SJCRH30 (cell line): ENCODE measurements at regions not wholly inside any gene's neighbourhood (a gene's known extent, or its start where the extent isn't known, plus 50 kb on each side); places are given as distances from the start of the nearest gene placed in this dataset.
"Not testable (repeated sequence)": the region's sequence is repeated elsewhere in the genome, so short reads cannot be mapped to it uniquely, and the experiment has no call there.

Experiments
- DNase-seq, 2 experiments: peaks; one replicate each; pipeline ENCODE4 v3.0.0-alpha.2; 2015 to 2020
- H3K27ac ChIP-seq: fragments of 250-450 bp; sonication (Bioruptor Pico); 2 replicates; pipeline ENCODE4 v1.5.1; 2020; ENCODE audit warnings: mild to moderate bottlenecking, moderate library complexity
- H3K27me3 ChIP-seq: fragments of 250-450 bp; sonication (Bioruptor Pico); 2 replicates; pipeline ENCODE4 v1.5.1; 2020; ENCODE audit warnings: mild to moderate bottlenecking, moderate library complexity
- H3K36me3 ChIP-seq: fragments of 250-450 bp; sonication (Bioruptor Pico); 2 replicates; pipeline ENCODE4 v1.5.1; 2020; ENCODE audit warnings: mild to moderate bottlenecking, moderate library complexity
- H3K4me1 ChIP-seq: fragments of 250-450 bp; sonication (Bioruptor Pico); 2 replicates; pipeline ENCODE4 v1.5.1; 2020; ENCODE audit warnings: mild to moderate bottlenecking, moderate library complexity
- H3K4me3 ChIP-seq: fragments of 250-450 bp; sonication (Bioruptor Pico); 2 replicates; pipeline ENCODE4 v1.5.1; 2020; ENCODE audit warnings: mild to moderate bottlenecking, moderate library complexity
- H3K9me3 ChIP-seq: fragments of 250-450 bp; sonication (Bioruptor Pico); replicated peaks from 2 replicates; pipeline ENCODE4 v1.5.1; 2020; ENCODE audit warnings: mild to moderate bottlenecking, moderate library complexity

DNA sequence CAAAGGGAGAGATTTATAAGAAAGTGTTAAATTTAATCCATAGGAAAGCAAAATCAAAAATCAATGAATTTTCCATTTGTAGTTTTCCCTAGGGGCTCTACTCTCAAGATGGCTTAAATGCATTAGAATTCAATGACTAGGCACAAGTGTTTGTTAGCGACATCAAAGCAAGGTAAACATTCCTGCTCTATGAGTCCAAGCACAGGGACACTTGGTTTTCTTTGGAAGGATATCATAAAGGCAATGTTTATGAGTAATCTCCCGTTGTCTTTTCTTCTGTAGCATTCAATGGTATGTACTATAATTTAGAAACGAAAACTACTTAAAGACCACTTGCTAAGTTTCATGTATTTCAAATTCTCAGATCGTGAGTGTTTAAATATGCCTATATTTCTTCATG, 54.8 kb upstream of the ZNF717 start:
- not testable (repeated sequence) for H3K9me3 ChIP-seq, H3K27ac ChIP-seq, H3K4me3 ChIP-seq, DNase-seq, H3K4me1 ChIP-seq, H3K27me3 ChIP-seq, H3K36me3 ChIP-seq

DNA sequence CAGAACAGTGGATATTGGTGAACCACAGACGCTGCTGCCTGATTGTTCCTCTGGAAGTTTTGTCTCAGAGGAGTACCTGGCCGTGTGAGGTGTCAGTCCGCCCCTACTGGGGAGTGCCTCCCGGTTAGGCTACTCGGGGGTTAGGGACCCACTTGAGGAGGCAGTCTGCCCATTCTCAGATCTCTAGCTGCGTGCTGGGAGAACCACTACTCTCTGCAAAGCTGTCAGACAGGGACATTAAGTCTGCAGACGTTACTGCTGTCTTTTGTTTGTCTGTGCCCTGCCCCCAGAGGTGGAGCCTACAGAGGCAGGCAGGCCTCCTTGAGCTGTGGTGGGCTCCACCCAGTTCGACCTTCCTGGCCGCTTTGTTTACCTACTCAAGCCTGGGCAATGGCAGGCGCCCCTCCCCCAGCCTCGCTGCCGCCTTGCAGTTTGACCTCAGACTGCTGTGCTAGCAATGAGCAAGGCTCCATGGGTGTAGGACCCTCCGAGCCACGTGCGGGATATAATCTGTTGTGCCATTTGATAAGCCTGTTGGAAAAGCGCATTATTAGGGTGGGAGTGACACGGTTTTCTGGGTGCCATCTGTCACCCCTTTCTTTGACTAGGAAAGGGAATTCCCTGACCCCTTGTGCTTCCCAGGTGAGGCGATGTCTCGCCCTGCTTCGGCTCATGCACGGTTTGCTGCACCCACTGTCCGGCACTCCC, 65.1 kb upstream of the ZNF717 start:
- not testable (repeated sequence) for H3K4me3 ChIP-seq, H3K27me3 ChIP-seq, H3K9me3 ChIP-seq, H3K27ac ChIP-seq, H3K36me3 ChIP-seq, DNase-seq, H3K4me1 ChIP-seq

DNA sequence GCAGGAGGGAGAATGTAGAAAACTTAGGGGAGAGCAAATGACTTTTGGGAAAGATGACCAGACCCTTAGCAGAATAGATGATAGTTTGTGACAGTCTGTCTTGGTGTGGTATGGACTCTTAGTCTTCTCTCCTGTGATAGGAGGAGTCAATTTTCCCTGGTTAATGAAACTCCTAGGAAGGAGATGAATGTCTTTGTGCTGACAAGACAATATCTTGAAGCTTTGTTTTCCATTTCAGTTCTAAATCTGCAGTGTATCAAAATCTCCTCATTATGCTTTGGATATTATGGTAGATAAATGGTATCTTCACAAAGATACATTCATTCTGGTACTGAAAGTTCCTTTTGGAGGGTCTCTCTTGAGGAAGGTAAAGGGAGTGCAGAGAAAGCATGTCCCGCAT, 77.8 kb upstream of the ZNF717 start:
- no peaks in the 10 kb centered on the region for H3K4me1 ChIP-seq
- no peak overlapping the region for H3K4me3 ChIP-seq
- DNase-seq: no peak
- no peaks in the 10 kb centered on the region for H3K9me3 ChIP-seq
- H3K27me3 ChIP-seq: no peaks in the 10 kb centered on the region
- H3K27ac ChIP-seq: no peak overlapping the region
- H3K36me3 ChIP-seq: no peaks in the 10 kb centered on the region

DNA sequence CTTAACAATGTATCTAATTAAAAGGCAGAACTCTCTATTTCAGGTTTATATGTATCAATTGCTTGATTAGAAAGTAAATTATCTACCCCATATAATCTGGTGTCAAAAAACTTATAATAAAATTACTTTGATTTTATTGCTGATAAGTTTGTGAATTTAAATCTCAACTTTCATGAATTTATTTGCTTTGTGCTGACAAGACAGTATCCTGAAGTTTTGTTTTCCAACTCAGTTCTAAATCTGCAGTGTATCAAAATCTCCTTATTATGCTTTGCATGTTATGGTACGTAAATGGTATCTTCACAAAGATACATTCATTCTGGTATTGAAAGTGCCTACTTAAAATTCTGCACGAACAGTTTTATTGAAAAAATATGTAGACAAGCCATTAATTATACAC, 78.5 kb upstream of the ZNF717 start:
- Histone ChIP-seq H3K9me3 (no peaks in the 10 kb centered on the region), H3K27ac (no peak overlapping the region), H3K27me3 (no peaks in the 10 kb centered on the region), H3K36me3 (no peaks in the 10 kb centered on the region), H3K4me3 (no peak overlapping the region), H3K4me1 (no peaks in the 10 kb centered on the region)
- DNase-seq: no peak

DNA sequence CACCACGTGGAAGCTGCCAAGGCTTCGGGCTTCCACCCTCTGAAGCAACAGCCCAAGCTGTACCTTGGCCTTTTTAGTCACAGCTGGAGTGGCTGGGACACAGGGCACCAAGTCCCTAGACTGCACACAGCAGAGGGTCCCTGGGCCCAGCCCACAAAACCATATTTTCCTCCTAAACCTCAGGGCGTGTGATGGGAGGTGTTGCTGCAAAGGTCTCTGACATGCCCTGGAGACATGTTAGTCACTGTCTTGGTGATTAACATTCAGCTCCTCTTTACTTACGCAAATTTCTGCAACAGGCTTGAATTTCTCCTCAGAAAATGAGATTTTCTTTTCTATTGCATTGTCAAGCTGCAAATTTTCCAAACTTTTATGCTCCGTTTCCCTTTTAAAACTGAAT, 98.4 kb upstream of the ZNF717 start:
- H3K4me3 ChIP-seq, H3K27me3 ChIP-seq, H3K9me3 ChIP-seq, DNase-seq, H3K27ac ChIP-seq, H3K4me1 ChIP-seq, H3K36me3 ChIP-seq: not testable (repeated sequence)

DNA sequence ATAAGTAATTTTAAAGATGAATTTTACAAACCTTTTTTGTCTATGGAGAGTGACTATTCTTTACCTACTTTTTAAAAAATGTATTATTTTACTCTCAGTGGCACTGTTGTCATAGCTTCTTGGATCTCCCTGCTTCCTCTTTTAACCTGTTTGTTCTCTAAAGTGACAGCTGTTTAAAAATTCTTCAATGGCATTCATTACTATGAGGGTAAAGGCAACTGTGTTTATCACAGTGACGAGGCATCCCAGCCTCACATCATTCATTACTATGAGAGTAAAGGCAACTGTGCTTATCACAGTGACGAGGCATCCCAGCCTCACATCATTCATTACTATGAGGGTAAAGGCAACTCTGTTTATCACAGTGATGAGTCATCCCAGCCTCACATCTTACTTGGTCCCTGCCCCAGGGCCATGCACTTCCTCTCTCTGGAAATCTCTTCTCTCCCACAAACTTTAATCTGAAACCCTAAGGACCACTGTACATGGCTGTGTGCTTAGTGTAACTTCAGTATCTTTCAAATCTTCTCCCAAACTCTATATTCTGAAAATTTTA, 101.7 kb upstream of the ZNF717 start:
- Histone ChIP-seq H3K27ac (no peak overlapping the region), H3K4me3 (no peak overlapping the region), H3K9me3 (no peaks in the 10 kb centered on the region), H3K36me3 (no peaks in the 10 kb centered on the region), H3K27me3 (no peaks in the 10 kb centered on the region), H3K4me1 (no peaks in the 10 kb centered on the region)
- DNase-seq: no peak

DNA sequence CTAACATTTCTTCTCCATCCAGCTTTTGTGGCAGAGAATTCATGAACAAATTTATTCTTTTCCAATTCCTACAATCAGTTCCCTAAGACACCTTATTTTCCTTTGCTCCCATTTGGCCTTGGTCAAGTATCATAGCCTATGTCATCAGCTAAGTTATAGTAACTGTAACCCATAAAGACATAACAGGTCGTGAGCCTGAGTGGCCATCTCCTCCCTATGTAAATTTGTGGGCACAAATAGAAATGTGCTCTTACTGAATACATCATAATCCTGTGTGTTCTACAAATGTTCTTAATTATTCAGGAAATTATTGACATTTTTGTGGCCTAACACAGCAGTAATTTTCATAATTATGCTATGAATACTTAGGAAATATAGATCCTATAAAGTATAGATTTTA, 108.9 kb upstream of the ZNF717 start:
- H3K4me3 ChIP-seq: no peak overlapping the region
- DNase-seq: no peak

DNA sequence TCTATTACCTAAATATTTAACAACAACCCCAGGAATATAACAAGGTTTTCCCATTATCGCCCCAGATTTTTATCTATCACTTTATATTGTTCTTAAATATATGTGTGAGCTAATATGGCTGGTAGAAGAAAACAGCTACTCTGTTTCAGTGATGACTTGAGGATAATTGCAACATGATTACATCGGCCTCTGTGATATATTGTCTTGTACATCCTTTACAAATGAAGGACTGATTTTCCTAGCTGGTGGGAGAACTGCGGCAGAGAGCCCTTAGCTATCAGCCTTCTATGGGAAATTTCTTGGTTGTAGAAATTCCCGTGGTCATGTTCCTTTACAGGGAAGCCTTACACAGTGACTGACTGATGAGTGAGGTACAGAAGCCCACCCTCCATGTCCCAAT, 110.9 kb upstream of the ZNF717 start:
- Histone ChIP-seq H3K9me3 (no peaks in the 10 kb centered on the region), H3K4me3 (no peak overlapping the region), H3K4me1 (no peaks in the 10 kb centered on the region)

More for the DNA sequence above, 108.9 kb upstream of the ZNF717 start:
- H3K27me3 ChIP-seq: no peaks in the 10 kb centered on the region
- H3K27ac ChIP-seq: no peak overlapping the region
- H3K4me1 ChIP-seq: no peaks in the 10 kb centered on the region
- no peaks in the 10 kb centered on the region for H3K9me3 ChIP-seq
- no peaks in the 10 kb centered on the region for H3K36me3 ChIP-seq

DNA sequence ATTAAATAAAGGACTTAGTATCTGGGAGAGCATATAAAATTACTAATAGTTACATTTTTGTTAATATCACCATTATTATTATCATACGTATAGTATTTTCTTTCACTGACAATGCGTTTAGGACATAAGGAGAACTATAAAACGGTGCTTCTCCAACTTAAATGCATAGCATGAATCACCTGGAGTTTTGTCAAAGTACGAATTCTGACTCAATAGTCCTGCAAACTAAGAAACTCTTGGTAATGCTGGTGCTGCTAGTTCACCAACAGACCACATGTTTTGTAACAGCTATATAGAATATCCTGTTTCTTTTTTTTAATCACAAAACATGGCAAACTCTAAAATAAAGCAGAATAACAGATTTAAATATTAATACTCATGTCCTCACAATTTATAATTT, 116.1 kb upstream of the ZNF717 start:
- H3K27me3 ChIP-seq, H3K4me1 ChIP-seq, DNase-seq, H3K4me3 ChIP-seq, H3K9me3 ChIP-seq, H3K27ac ChIP-seq, H3K36me3 ChIP-seq: not testable (repeated sequence)

More for the DNA sequence above, 110.9 kb upstream of the ZNF717 start:
- Histone ChIP-seq H3K36me3 (no peaks in the 10 kb centered on the region), H3K27me3 (no peaks in the 10 kb centered on the region), H3K27ac (no peak overlapping the region)
- DNase-seq: no peak

DNA sequence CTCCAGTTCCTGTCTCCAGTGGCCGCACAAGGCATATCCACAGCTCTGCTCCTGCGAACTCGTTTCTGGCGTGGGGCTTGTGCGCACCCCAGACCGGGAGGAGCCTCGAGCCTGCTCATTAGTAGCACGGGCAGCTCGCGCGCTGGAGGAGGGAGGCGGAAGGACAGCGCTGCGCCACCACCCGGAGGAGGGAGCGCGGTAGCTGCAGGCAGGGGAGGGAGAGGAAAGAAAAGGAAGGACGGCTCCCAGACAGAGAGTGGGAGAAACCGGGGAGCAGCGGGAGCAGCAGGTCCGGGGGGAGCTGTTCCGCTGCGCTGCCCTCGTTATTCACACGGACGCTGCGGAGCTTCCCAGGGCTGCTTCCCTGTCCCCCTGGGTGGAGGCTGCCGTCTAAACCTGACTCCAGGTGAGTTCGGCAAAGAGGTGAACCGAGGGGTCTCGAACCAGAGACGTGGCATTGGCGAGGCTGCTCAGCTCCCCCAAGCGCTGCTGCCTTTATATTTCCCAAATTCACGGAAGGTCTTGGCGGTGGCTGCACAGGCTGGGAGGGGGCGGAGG, 121.3 kb upstream of the ZNF717 start:
- Histone ChIP-seq H3K27me3 (no peaks in the 10 kb centered on the region), H3K4me1 (no peaks in the 10 kb centered on the region), H3K4me3 (no peak overlapping the region), H3K9me3 (no peaks in the 10 kb centered on the region), H3K27ac (no peak overlapping the region), H3K36me3 (no peaks in the 10 kb centered on the region)
- no peak for DNase-seq

DNA sequence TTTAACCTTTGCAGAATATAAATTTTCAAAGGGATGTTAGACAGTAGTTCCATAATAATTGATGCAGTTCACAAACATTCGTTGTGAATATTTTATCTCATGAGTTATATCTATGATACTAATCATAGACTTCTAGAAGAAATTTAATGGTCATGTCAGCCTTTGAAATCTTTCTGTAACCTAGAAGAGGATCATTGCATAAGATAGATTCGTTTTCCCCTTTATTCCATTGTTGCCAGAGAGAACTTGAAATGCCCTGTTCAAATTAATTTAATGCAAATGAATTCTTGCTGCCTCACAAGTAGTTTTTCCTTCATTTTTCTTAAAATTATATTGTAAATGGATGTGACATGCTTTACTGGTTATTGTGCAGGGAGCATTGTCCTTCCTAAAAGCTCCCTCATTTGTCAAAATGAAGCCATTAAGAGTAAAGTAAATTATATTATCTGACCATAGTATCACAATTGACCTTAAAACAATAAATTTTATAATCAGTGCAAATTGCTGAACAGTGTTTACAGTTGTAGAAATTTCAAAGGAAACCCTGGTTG, 128.5 kb upstream of the ZNF717 start:
- no peaks in the 10 kb centered on the region for H3K9me3 ChIP-seq
- no peaks in the 10 kb centered on the region for H3K36me3 ChIP-seq
- no peaks in the 10 kb centered on the region for H3K4me1 ChIP-seq
- H3K27ac ChIP-seq: no peak overlapping the region
- no peak overlapping the region for H3K4me3 ChIP-seq
- DNase-seq: no peak
- H3K27me3 ChIP-seq: no peaks in the 10 kb centered on the region

DNA sequence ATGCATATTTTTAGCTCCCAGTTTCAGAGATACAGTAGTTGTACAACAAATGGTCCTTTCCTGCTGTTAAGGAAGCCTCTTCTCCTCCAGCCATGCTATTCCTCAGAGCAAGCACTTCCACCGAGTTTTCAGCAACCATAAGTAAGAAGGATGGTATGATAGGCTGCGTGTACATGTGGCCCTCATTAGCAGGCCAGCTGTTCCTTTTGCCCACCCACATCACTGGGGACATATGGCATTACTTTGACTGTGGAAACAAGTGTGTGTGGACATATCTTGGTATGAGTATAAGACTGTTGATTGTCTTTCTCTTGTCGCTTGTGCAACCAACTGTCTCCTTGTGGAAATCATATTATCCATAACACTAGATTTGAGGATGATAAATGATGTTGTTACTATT, 129.4 kb upstream of the ZNF717 start:
- H3K4me3 ChIP-seq, H3K27ac ChIP-seq, H3K9me3 ChIP-seq, H3K27me3 ChIP-seq, H3K36me3 ChIP-seq, H3K4me1 ChIP-seq: not testable (repeated sequence)
- DNase-seq: peak; percentile 3 to 22

DNA sequence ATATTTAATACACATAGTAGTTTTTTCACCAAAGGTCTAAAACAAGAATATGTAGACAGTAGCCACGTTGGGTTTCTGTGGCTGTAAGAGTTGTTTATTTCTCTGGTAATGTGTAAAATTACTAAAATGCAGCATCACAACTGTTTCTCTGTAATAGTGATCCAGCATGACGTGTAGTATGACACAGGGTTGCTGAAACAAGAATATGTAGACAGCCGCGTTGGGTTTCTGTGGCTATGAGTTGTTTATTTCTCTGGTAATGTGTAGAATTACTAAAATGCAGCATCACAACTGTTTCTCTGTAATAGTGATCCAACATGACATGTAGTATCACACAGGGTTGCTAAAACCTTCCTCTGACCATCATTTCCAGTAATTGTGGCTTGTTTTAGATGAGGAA, 153.6 kb upstream of the ZNF717 start:
- H3K4me1 ChIP-seq: no peaks in the 10 kb centered on the region
- H3K27ac ChIP-seq: no peak overlapping the region
- no peaks in the 10 kb centered on the region for H3K9me3 ChIP-seq
- H3K27me3 ChIP-seq: no peaks in the 10 kb centered on the region
- peak; percentile 2 to 3 for DNase-seq
- H3K36me3 ChIP-seq: no peaks in the 10 kb centered on the region
- no peak overlapping the region for H3K4me3 ChIP-seq

DNA sequence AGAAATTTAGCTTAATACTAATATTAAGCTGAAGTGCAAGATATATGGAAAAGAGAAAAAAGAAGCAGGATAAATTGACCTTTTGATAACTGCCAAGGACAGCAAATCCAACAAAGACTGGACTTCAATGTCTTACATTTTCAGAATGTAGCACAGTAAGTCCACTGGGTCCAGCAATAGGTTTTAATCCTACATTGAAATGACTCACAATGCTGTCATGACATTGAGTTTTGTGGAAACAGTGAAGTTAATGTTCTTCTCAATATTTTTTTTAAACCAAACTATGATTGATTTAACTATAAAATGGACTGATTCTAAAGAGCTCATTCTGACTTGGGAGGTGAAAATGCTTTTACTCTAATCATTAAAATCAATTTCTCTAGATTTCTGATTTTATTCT, 166.6 kb upstream of the ZNF717 start:
- DNase-seq: no peak
- H3K27me3 ChIP-seq: no peaks in the 10 kb centered on the region
- no peak overlapping the region for H3K4me3 ChIP-seq
- H3K27ac ChIP-seq: no peak overlapping the region
- no peaks in the 10 kb centered on the region for H3K36me3 ChIP-seq
- no peaks in the 10 kb centered on the region for H3K4me1 ChIP-seq
- no peaks in the 10 kb centered on the region for H3K9me3 ChIP-seq

DNA sequence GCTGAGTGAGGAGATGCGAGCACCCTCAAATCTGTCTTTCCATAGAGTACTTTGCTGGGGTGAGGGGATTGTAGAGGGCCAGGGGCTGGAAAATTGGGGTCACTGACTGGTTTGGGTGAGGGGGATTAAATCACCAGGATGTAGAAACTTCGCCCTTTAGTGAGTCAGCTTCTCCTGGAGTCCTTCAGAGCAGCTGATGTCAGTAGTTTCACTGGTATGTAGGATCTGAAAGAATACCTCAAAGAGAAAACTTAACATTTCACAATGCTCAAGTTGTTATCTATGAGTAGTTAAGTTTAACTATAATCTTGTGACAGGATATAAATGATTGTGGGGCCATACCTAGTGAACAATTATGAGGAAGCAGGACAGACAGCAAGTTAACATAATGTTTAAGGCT, 174.7 kb upstream of the ZNF717 start:
- H3K36me3 ChIP-seq, H3K4me3 ChIP-seq, H3K27me3 ChIP-seq, H3K27ac ChIP-seq, H3K9me3 ChIP-seq, H3K4me1 ChIP-seq, DNase-seq: not testable (repeated sequence)

DNA sequence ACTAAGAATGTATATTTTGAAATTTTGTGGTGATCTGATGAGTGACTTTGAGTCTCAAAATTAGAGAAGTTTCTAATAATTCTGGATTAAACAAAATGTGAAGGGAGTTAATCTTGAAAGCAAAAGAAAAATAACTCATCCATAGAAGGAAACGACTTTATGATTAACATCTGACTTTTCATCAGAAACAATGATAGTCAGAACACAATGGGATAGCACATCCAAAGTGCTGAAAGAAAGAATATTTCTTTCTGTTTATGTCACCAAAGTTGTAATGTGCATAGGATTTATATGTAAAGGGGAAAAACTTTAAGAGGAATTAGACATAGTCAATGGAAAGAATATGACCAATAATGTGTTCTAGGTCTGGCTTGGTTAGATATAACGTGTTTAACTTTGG, 176.7 kb upstream of the ZNF717 start:
- not testable (repeated sequence) for H3K4me3 ChIP-seq, DNase-seq, H3K4me1 ChIP-seq, H3K27me3 ChIP-seq, H3K27ac ChIP-seq, H3K36me3 ChIP-seq, H3K9me3 ChIP-seq
